Vagina (tissue), 2 donors: ENCODE measurements at regions not wholly inside any gene's neighbourhood (a gene's known extent, or its start where the extent isn't known, plus 50 kb on each side); places are given as distances from the start of the nearest gene placed in this dataset.

ENCODE experiments used
- DNase-seq, 2 donors: peaks; one replicate each; pipeline ENCODE4 v3.0.0-alpha.2; 2017; ENCODE audit errors: extremely low spot score in 2 of 2
- H3K27ac ChIP-seq: fragments of 200-600 bp; sonication (generic); one replicate; pipeline ENCODE4 v1.5.1; 2019
- H3K27me3 ChIP-seq: fragments of 200-600 bp; sonication (generic); one replicate; pipeline ENCODE4 v1.5.1; 2019
- H3K36me3 ChIP-seq, 2 donors: fragments of 200-600 bp; sonication (generic); one replicate each; pipeline ENCODE4 v1.5.1; 2017 to 2019
- H3K4me1 ChIP-seq: fragments of 200-600 bp; sonication (generic); one replicate; pipeline ENCODE4 v1.5.1; 2019
- H3K4me3 ChIP-seq, 2 donors: fragments of 200-600 bp; sonication (generic); 1 replicate in 1 of 2; 2 replicates in 1 of 2; pipeline ENCODE4 v1.5.1; 2016 to 2019
- H3K9me3 ChIP-seq: fragments of 200-600 bp; sonication (generic); one replicate; pipeline ENCODE4 v1.5.1; 2019
- CTCF ChIP-seq, 3 experiments: fragments of 450-650 bp in 2 of 3; fragments of 200-600 bp in 1 of 3; sonication (generic) in 1 of 3; IDR thresholded peaks; one replicate each; pipeline ENCODE4 v1.5.1; 2017 to 2019; ENCODE audit warnings: antibody characterized with exemption in 3 of 3, mild to moderate bottlenecking in 2 of 3, moderate library complexity in 2 of 3
- POLR2A ChIP-seq, 2 donors: fragments of 450-650 bp; IDR thresholded peaks; one replicate each; pipeline ENCODE4 v1.6.1; 2017; ENCODE audit warnings: antibody characterized with exemption in 2 of 2, mild to moderate bottlenecking in 2 of 2, moderate library complexity in 2 of 2
- POLR2AphosphoS5 ChIP-seq, 2 donors: sonication (generic); formaldehyde crosslinking; IDR thresholded peaks; one replicate each; pipeline ENCODE4 v1.9.0; 2017; ENCODE audit warnings: antibody characterized with exemption in 2 of 2, mild to moderate bottlenecking in 2 of 2, low read depth in 1 of 2; ENCODE audit not compliant: insufficient read depth in 1 of 2
- intact Hi-C: fragments of 100-400 bp; cut with DNase I; formaldehyde crosslinking; loops from one replicate; pipeline ENCODE4 v1.15.1; 2023

- intact Hi-C loops, result no loop called here
- DNase-seq, result no peak
- Histone ChIP-seq H3K27ac (no peak overlapping the region), H3K27me3 (no peaks in the 10 kb centered on the region), H3K4me3 (no peak overlapping the region), H3K4me1 (no peaks in the 10 kb centered on the region), H3K9me3 (no peaks in the 10 kb centered on the region), H3K36me3 (no peaks in the 10 kb centered on the region)
- no peak for TF ChIP-seq CTCF (IDR thresholded peaks at IDR 0.05)
- no peak for TF ChIP-seq POLR2A (IDR thresholded peaks at IDR 0.05)
- TF ChIP-seq POLR2AphosphoS5 (IDR thresholded peaks at IDR 0.05; ENCODE audit: insufficient read depth in 1 of 2, low read depth in 1 of 2), result no peak
Measured at GRCh38 chr13:63517371-63517770, 2101.7 kb upstream of the PCDH20 start.

GRCh38 chr13:63516124-63516523, 2100.5 kb upstream of the PCDH20 start:
- H3K27me3 ChIP-seq, result no peaks in the 10 kb centered on the region
- no peak for TF ChIP-seq POLR2AphosphoS5 (IDR thresholded peaks at IDR 0.05; ENCODE audit: insufficient read depth in 1 of 2, low read depth in 1 of 2)
- TF ChIP-seq POLR2A (IDR thresholded peaks at IDR 0.05), result no peak
- TF ChIP-seq CTCF (IDR thresholded peaks at IDR 0.05), result no peak
- H3K4me1 ChIP-seq, result no peaks in the 10 kb centered on the region
- no peaks in the 10 kb centered on the region for H3K9me3 ChIP-seq
- intact Hi-C loops, result no loop called here
- no peak overlapping the region for H3K27ac ChIP-seq
- H3K36me3 ChIP-seq, result no peaks in the 10 kb centered on the region
- H3K4me3 ChIP-seq, result no peak overlapping the region
- no peak for DNase-seq

- TF ChIP-seq POLR2AphosphoS5 (IDR thresholded peaks at IDR 0.05; ENCODE audit: insufficient read depth in 1 of 2, low read depth in 1 of 2) (no peak), CTCF (IDR thresholded peaks at IDR 0.05) (no peak), POLR2A (IDR thresholded peaks at IDR 0.05) (no peak)
- H3K36me3 ChIP-seq, result no peaks in the 10 kb centered on the region
Measured at GRCh38 chr13:63514886-63515285, 2099.2 kb upstream of the PCDH20 start.

GRCh38 chr13:63512095-63512494, 2096.4 kb upstream of the PCDH20 start:
- TF ChIP-seq CTCF (IDR thresholded peaks at IDR 0.05), result no peak
- no peak for TF ChIP-seq POLR2AphosphoS5 (IDR thresholded peaks at IDR 0.05; ENCODE audit: insufficient read depth in 1 of 2, low read depth in 1 of 2)
- no peak for TF ChIP-seq POLR2A (IDR thresholded peaks at IDR 0.05)
- intact Hi-C loops, result no loop called here
- Histone ChIP-seq H3K36me3 (no peaks in the 10 kb centered on the region), H3K9me3 (no peaks in the 10 kb centered on the region), H3K4me1 (no peaks in the 10 kb centered on the region), H3K27me3 (no peaks in the 10 kb centered on the region), H3K27ac (no peak overlapping the region), H3K4me3 (no peak overlapping the region)
- DNase-seq, result no peak

More at GRCh38 chr13:63514886-63515285, 2099.2 kb upstream of the PCDH20 start:
- no peak overlapping the region for H3K4me3 ChIP-seq
- no peaks in the 10 kb centered on the region for H3K9me3 ChIP-seq
- H3K27me3 ChIP-seq, result no peaks in the 10 kb centered on the region
- no peaks in the 10 kb centered on the region for H3K4me1 ChIP-seq
- intact Hi-C loops, result no loop called here
- no peak for DNase-seq
- H3K27ac ChIP-seq, result no peak overlapping the region

- DNase-seq, result no peak
- Histone ChIP-seq H3K9me3 (no peaks in the 10 kb centered on the region), H3K4me1 (no peaks in the 10 kb centered on the region), H3K27ac (no peak overlapping the region), H3K27me3 (no peaks in the 10 kb centered on the region), H3K4me3 (no peak overlapping the region), H3K36me3 (no peaks in the 10 kb centered on the region)
- intact Hi-C loops, result no loop called here
- TF ChIP-seq CTCF (IDR thresholded peaks at IDR 0.05) (no peak), POLR2A (IDR thresholded peaks at IDR 0.05) (no peak), POLR2AphosphoS5 (IDR thresholded peaks at IDR 0.05; ENCODE audit: insufficient read depth in 1 of 2, low read depth in 1 of 2) (no peak)
Measured at GRCh38 chr13:63501702-63502101, 2086.1 kb upstream of the PCDH20 start.
